HepG2 (cell line): ENCODE measurements at regions not wholly inside any gene's neighbourhood (a gene's known extent, or its start where the extent isn't known, plus 50 kb on each side); places are given as distances from the start of the nearest gene placed in this dataset.

Source experiments
- ATAC-seq: fragments of 200-7000 bp; cut with Tn5 transposase; 3 replicates; pipeline ENCODE4 v1.9.1; 2020; ENCODE audit warnings: mild to moderate bottlenecking, moderate library complexity
- BruUV-seq: library from RNA; stranded (reverse); fragments of 400-500 nt; replicated peaks from 2 replicates; lab custom pipeline; 2021; lab: Mats Ljungman, UMichigan
- CTCF ChIA-PET: fragments of 300-600 bp; formaldehyde crosslinking; extraction: SDS; loops from one replicate; lab custom pipeline; 2021; ENCODE audit warnings: low total read pairs, inconsistent platforms, low intra/inter-chr PET ratio; lab: Yijun Ruan, JAX
- POLR2A ChIA-PET: fragments of 350-600 bp; sonication (Branson Sonifier 250); formaldehyde crosslinking; loops from one replicate; lab custom pipeline; 2020; ENCODE audit warnings: antibody characterized with exemption, inconsistent platforms; lab: Yijun Ruan, JAX
- DNase-seq: peaks from one replicate; pipeline ENCODE4 v3.0.0-alpha.2; 2015; ENCODE audit warnings: low spot score
- FAIRE-seq: peaks from 3 replicates; lab custom pipeline; 2011; peaks lifted over from hg19 to GRCh38; lab: Jason Lieb, UNC
- H2AFZ ChIP-seq: one replicate; pipeline ENCODE4 v1.6.1; 2011; ENCODE audit warnings: low read length, inconsistent platforms
- H3K27ac ChIP-seq: fragments of 300-600 bp; 3 replicates; pipeline ENCODE4 v1.8.0; 2011; ENCODE audit warnings: mixed run types, mild to moderate bottlenecking, mixed read lengths, low read length, inconsistent platforms; ENCODE audit not compliant: insufficient read depth; ENCODE audit errors: extremely low read length
- H3K27me3 ChIP-seq, 2 experiments: fragments of 200-600 bp in 1 of 2; 2 replicates in 1 of 2; 3 replicates in 1 of 2; pipeline versions ENCODE4 v1.6.0 to v1.8.0; 2011; ENCODE audit warnings: low read length in 2 of 2, mild to moderate bottlenecking in 2 of 2, moderate library complexity in 2 of 2, inconsistent platforms in 1 of 2; ENCODE audit not compliant: insufficient read depth in 2 of 2, control insufficient read depth in 1 of 2
- H3K36me3 ChIP-seq, 2 experiments: fragments of 200-600 bp in 1 of 2; replicated peaks in 1 of 2; 2 replicates in 1 of 2; 3 replicates in 1 of 2; pipeline versions ENCODE4 v1.5.1 to v1.8.0; 2011; ENCODE audit warnings: low read length in 2 of 2, inconsistent platforms in 1 of 2; ENCODE audit not compliant: insufficient read depth in 2 of 2, control insufficient read depth in 1 of 2
- H3K4me1 ChIP-seq: 2 replicates; pipeline ENCODE4 v1.5.1; 2012; ENCODE audit warnings: low read length, inconsistent platforms; ENCODE audit not compliant: insufficient read depth
- H3K4me2 ChIP-seq: 2 replicates; pipeline ENCODE4 v1.6.0; 2011; ENCODE audit warnings: low read depth, low read length, inconsistent platforms
- H3K4me3 ChIP-seq, 3 experiments: fragments of 200-600 bp in 1 of 3; sonication (generic), shearing (Covaris generic) in 1 of 3; replicated peaks in 1 of 3; 2 replicates each; pipeline ENCODE4 v1.5.1; 2011 to 2016; ENCODE audit warnings: low read length in 3 of 3, inconsistent platforms in 2 of 3, low read depth in 2 of 3, mild to moderate bottlenecking in 2 of 3, control low read depth in 1 of 3, mixed read lengths in 1 of 3; ENCODE audit not compliant: insufficient read depth in 1 of 3
- H3K79me2 ChIP-seq: one replicate; pipeline ENCODE4 v1.6.1; 2011; ENCODE audit warnings: low read length, inconsistent platforms; ENCODE audit not compliant: insufficient read depth
- H3K9ac ChIP-seq: 2 replicates; pipeline ENCODE4 v1.6.0; 2011; ENCODE audit warnings: mild to moderate bottlenecking, low read depth, low read length, inconsistent platforms; ENCODE audit not compliant: insufficient read depth
- H3K9me3 ChIP-seq: 2 replicates; pipeline ENCODE4 v1.5.1; 2012; ENCODE audit warnings: mild to moderate bottlenecking, low read length
- H4K20me1 ChIP-seq: 2 replicates; pipeline ENCODE4 v1.6.0; 2011; ENCODE audit warnings: inconsistent platforms, mild to moderate bottlenecking, low read length, moderate library complexity; ENCODE audit not compliant: insufficient read depth
- DPF2 ChIP-seq: sonication (generic); formaldehyde crosslinking; IDR thresholded peaks from 2 replicates; pipeline ENCODE4 v1.4.0; 2020; ENCODE audit warnings: mild to moderate bottlenecking, low read depth, missing genetic modification reagents, borderline replicate concordance
- HOMEZ ChIP-seq: IDR thresholded peaks from 2 replicates; pipeline ENCODE4 v1.6.1; 2016; ENCODE audit warnings: low read depth
- ZNF275 ChIP-seq: sonication (generic); formaldehyde crosslinking; IDR thresholded peaks from 2 replicates; pipeline ENCODE4 v1.8.0; 2022; ENCODE audit warnings: missing genetic modification reagents, mild to moderate bottlenecking, inconsistent platforms, borderline replicate concordance
- ZNF468 ChIP-seq: sonication (generic); formaldehyde crosslinking; IDR thresholded peaks from 2 replicates; pipeline ENCODE4 v1.8.0; 2022; ENCODE audit warnings: mild to moderate bottlenecking, moderate library complexity, missing genetic modification reagents
- ZNF567 ChIP-seq: sonication (generic); formaldehyde crosslinking; IDR thresholded peaks from 2 replicates; pipeline ENCODE4 v1.8.1; 2023; ENCODE audit warnings: mild to moderate bottlenecking, missing genetic modification reagents, borderline replicate concordance
- ZNF572 ChIP-seq: sonication (generic); formaldehyde crosslinking; IDR thresholded peaks from 2 replicates; pipeline ENCODE4 v1.5.1; 2020; ENCODE audit warnings: mild to moderate bottlenecking, missing genetic modification reagents
- ZNF678 ChIP-seq: sonication (generic); formaldehyde crosslinking; IDR thresholded peaks from 2 replicates; pipeline ENCODE4 v1.4.0; 2020; ENCODE audit warnings: mild to moderate bottlenecking, missing genetic modification reagents
- WGBS: methylation state at CpG from one replicate; pipeline ENCODE4 v1.1.6; 2017; ENCODE audit warnings: low lambda C conversion rate; 5-methylcytosine and 5-hydroxymethylcytosine counted together
- in situ Hi-C: cut with HindIII; loops from 2 replicates; pipeline ENCODE4 v1.10.0; 2017; ENCODE audit warnings: low pct_unique_long_range_greater_than_20kb; ENCODE audit not compliant: extremely low pct_ligation_motif_present
- intact Hi-C: fragments of 100-400 bp; cut with micrococcal nuclease; formaldehyde crosslinking; loops from one replicate; pipeline ENCODE4 v1.10.0; 2022; ENCODE audit not compliant: unreplicated experiment

DNA sequence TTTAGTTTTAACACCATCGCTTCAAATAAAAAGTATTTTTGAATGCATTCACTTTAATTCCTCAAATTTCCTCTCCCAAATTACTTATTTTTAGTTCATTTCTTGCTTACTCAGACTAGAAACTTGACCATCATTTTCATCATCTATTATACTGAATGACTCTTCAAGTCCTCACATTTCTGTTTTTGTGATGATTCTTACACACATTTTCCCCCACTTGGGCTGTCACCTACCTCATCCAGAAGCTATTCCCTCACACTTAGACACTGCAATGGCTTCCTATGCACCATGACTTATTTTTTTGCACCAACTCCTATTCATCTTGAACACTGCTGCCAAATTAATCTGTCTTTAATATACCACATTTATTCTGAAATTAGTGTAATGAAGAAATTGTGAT, 239.6 kb upstream of the DUSP10 start:
- H3K4me2 ChIP-seq = no peak overlapping the region
- H3K9me3 ChIP-seq = no peaks in the 10 kb centered on the region
- intact Hi-C loops = no loop called here
- FAIRE-seq = no peak
- H4K20me1 ChIP-seq = no peaks in the 10 kb centered on the region
- no peak for ATAC-seq
- H2AFZ ChIP-seq = no peak overlapping the region
- H3K27ac ChIP-seq = no peak overlapping the region
- 90% methylated on average over 1 of the region's 1 CpG for WGBS
- no peak overlapping the region for H3K4me3 ChIP-seq
- no TSS peak for BruUV-seq
- CTCF ChIA-PET = no interaction called here
- in situ Hi-C loops = no loop called here
- H3K4me1 ChIP-seq = no peaks in the 10 kb centered on the region
- H3K79me2 ChIP-seq = no peaks in the 10 kb centered on the region
- no peaks in the 10 kb centered on the region for H3K36me3 ChIP-seq
- TF ChIP-seq DPF2 (CRISPR knock-in tag) (no peak), ZNF275 (no peak), ZNF567 (no peak), ZNF678 (CRISPR knock-in tag) (no peak), ZNF572 (no peak), ZNF468 (CRISPR knock-in tag) (no peak), HOMEZ (no peak)
- H3K9ac ChIP-seq = no peak overlapping the region
- POLR2A ChIA-PET = no interaction called here
- no peaks in the 10 kb centered on the region for H3K27me3 ChIP-seq
- DNase-seq = no peak
